Colonic mucosa (tissue), 4 donors: ENCODE measurements at regions not wholly inside any gene's neighbourhood (a gene's known extent, or its start where the extent isn't known, plus 50 kb on each side); places are given as distances from the start of the nearest gene placed in this dataset.

ENCODE experiments used
- DNase-seq: peaks from one replicate; pipeline ENCODE4 v3.0.0-alpha.2; 2020
- H3K27ac ChIP-seq: fragments of 200-600 bp; one replicate; pipeline ENCODE4 v1.8.0; 2021
- H3K27me3 ChIP-seq: fragments of 200-600 bp; one replicate; pipeline ENCODE4 v1.8.0; 2021
- H3K36me3 ChIP-seq: fragments of 200-600 bp; one replicate; pipeline ENCODE4 v1.8.0; 2021
- H3K4me1 ChIP-seq: fragments of 200-600 bp; one replicate; pipeline ENCODE4 v1.8.0; 2021; ENCODE audit warnings: mild to moderate bottlenecking
- H3K4me3 ChIP-seq: fragments of 200-600 bp; one replicate; pipeline ENCODE4 v1.8.0; 2021
- H3K9ac ChIP-seq, 2 donors: one replicate each; pipeline ENCODE4 v1.7.0; 2013; ENCODE audit warnings: control low read depth in 2 of 2, low read depth in 2 of 2, low read length in 2 of 2
- H3K9me3 ChIP-seq: fragments of 200-600 bp; one replicate; pipeline ENCODE4 v1.8.0; 2021
- intact Hi-C: fragments of 100-400 bp; cut with DNase I; formaldehyde crosslinking; loops from one replicate; pipeline ENCODE4 v1.14.1; 2022
- TF ChIP-seq, protein P1 (sequence below): fragments of 200-600 bp; IDR thresholded peaks from one replicate; pipeline ENCODE4 v1.8.0; 2022; ENCODE audit warnings: antibody characterized with exemption, mild to moderate bottlenecking
- donor health status: healthy.
- donor health status: DM: no; HTN: no; CAD: no.
- donor health status: DM: no; HTN: no; CAD: no.

- H3K9me3 ChIP-seq, result no peaks in the 10 kb centered on the region
- TF ChIP-seq, protein P1, sequence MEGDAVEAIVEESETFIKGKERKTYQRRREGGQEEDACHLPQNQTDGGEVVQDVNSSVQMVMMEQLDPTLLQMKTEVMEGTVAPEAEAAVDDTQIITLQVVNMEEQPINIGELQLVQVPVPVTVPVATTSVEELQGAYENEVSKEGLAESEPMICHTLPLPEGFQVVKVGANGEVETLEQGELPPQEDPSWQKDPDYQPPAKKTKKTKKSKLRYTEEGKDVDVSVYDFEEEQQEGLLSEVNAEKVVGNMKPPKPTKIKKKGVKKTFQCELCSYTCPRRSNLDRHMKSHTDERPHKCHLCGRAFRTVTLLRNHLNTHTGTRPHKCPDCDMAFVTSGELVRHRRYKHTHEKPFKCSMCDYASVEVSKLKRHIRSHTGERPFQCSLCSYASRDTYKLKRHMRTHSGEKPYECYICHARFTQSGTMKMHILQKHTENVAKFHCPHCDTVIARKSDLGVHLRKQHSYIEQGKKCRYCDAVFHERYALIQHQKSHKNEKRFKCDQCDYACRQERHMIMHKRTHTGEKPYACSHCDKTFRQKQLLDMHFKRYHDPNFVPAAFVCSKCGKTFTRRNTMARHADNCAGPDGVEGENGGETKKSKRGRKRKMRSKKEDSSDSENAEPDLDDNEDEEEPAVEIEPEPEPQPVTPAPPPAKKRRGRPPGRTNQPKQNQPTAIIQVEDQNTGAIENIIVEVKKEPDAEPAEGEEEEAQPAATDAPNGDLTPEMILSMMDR, result no peak
- no peak for DNase-seq
- intact Hi-C loops, result no loop called here
- H3K36me3 ChIP-seq, result no peaks in the 10 kb centered on the region
- H3K27me3 ChIP-seq, result no peaks in the 10 kb centered on the region
- H3K4me3 ChIP-seq, result no peak overlapping the region
- no peak overlapping the region for H3K27ac ChIP-seq
- H3K4me1 ChIP-seq, result no peaks in the 10 kb centered on the region
- no peak overlapping the region for H3K9ac ChIP-seq
Measured at GRCh38 chr15:39232512-39232911, 348.4 kb upstream of the THBS1 start.

- intact Hi-C loops, result no loop called here
- Histone ChIP-seq H3K9ac (no peak overlapping the region), H3K27me3 (no peaks in the 10 kb centered on the region), H3K27ac (no peak overlapping the region), H3K9me3 (no peaks in the 10 kb centered on the region), H3K36me3 (no peaks in the 10 kb centered on the region), H3K4me3 (no peak overlapping the region), H3K4me1 (no peaks in the 10 kb centered on the region)
- DNase-seq, result no peak
- TF ChIP-seq, protein P1, result no peak
Measured at GRCh38 chr15:39235084-39235795, 345.6 kb upstream of the THBS1 start.

GRCh38 chr15:39236375-39236774 lies 344.5 kb upstream of the THBS1 start:
- TF ChIP-seq, protein P1, result no peak
- Histone ChIP-seq H3K9ac (no peak overlapping the region), H3K9me3 (no peaks in the 10 kb centered on the region), H3K27ac (no peak overlapping the region), H3K4me3 (no peak overlapping the region), H3K36me3 (no peaks in the 10 kb centered on the region), H3K27me3 (no peaks in the 10 kb centered on the region), H3K4me1 (no peaks in the 10 kb centered on the region)
- DNase-seq, result no peak
- intact Hi-C loops, result no loop called here

DNA sequence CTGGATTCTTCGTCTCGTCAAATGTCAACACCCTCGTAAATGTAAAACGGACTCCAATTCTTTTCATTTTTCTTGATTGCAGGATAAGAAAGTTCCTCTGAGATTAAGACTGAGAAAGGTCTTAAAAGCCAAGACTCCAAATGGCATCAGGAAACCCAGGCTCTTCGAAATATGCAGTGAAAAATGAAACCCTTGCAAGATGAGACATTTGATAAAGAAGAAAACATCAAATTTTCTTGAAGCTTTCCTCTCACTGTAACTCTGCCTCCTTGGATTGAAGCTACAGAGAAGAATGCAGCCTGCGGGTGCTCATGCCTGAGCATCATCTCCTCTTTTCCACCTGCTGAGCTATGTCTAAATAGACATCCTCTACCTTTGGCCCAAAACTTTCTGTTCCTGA lies 342.4 kb upstream of the THBS1 start:
- H3K9me3 ChIP-seq, result no peaks in the 10 kb centered on the region
- intact Hi-C loops, result no loop called here

GRCh38 chr15:39239562-39239961 lies 341.3 kb upstream of the THBS1 start:
- Histone ChIP-seq H3K4me1 (no peaks in the 10 kb centered on the region), H3K4me3 (no peak overlapping the region), H3K9me3 (no peaks in the 10 kb centered on the region), H3K9ac (no peak overlapping the region), H3K27ac (no peak overlapping the region), H3K27me3 (no peaks in the 10 kb centered on the region), H3K36me3 (no peaks in the 10 kb centered on the region)
- TF ChIP-seq, protein P1, result no peak
- intact Hi-C loops, result no loop called here
- DNase-seq, result no peak

More for the DNA sequence above, 342.4 kb upstream of the THBS1 start:
- H3K4me3 ChIP-seq, result no peak overlapping the region
- no peak overlapping the region for H3K9ac ChIP-seq
- DNase-seq, result no peak
- H3K4me1 ChIP-seq, result no peaks in the 10 kb centered on the region
- H3K27me3 ChIP-seq, result no peaks in the 10 kb centered on the region
- TF ChIP-seq, protein P1, result no peak
- H3K36me3 ChIP-seq, result no peaks in the 10 kb centered on the region
- H3K27ac ChIP-seq, result no peak overlapping the region
